ENCODE measurements at regions not wholly inside any gene's neighbourhood (a gene's known extent, or its start where the extent isn't known, plus 50 kb on each side); places are given as distances from the start of the nearest gene placed in this dataset.

DNA sequence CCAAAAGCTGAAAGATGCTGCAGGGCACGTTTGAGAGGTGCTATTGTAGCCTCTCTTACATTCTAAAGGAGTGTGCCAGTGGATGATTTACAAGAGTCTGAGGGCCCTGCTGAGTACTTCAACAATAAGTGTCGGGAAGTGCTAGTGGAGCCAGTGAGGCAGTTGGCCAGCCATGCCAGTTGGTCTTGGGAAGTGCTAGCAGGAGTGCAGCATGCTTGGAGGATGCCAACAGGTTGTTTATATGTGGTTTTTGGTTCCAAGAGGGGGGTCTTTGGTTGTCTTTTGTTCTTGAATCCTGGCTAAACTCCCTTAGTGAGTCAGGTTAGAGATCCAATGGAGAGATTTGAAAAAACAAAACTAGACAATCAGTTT, 335.3 kb downstream of the PABPC4L start:
- no peaks in the 10 kb centered on the region for H3K27me3 Mint-ChIP-seq (ENCODE audit: unreplicated experiment)
- no peaks in the 10 kb centered on the region for H3K36me3 Mint-ChIP-seq (ENCODE audit: unreplicated experiment)
- peaks cover 4% of the 10 kb centered on the region for H3K4me1 Mint-ChIP-seq (ENCODE audit: unreplicated experiment)
- no peak for DNase-seq (ENCODE audit: extremely low spot score, unreplicated experiment)
- TF ChIP-seq CTCF (IDR thresholded peaks at IDR 0.05): no peak
- no peak overlapping the region for H3K4me3 Mint-ChIP-seq (ENCODE audit: unreplicated experiment)
- H3K27ac Mint-ChIP-seq (ENCODE audit: unreplicated experiment): no peak overlapping the region
- no peaks in the 10 kb centered on the region for H3K9me3 Mint-ChIP-seq (ENCODE audit: unreplicated experiment)

GRCh38 chr4:133865612-133866327, 335.8 kb downstream of the PABPC4L start:
- H3K27ac Mint-ChIP-seq (ENCODE audit: unreplicated experiment): no peak overlapping the region
- H3K9me3 Mint-ChIP-seq (ENCODE audit: unreplicated experiment): no peaks in the 10 kb centered on the region
- no peaks in the 10 kb centered on the region for H3K27me3 Mint-ChIP-seq (ENCODE audit: unreplicated experiment)
- H3K4me1 Mint-ChIP-seq (ENCODE audit: unreplicated experiment): peaks cover 4% of the 10 kb centered on the region
- no peak overlapping the region for H3K4me3 Mint-ChIP-seq (ENCODE audit: unreplicated experiment)
- no peak for DNase-seq (ENCODE audit: extremely low spot score, unreplicated experiment)
- H3K36me3 Mint-ChIP-seq (ENCODE audit: unreplicated experiment): no peaks in the 10 kb centered on the region
- no peak for TF ChIP-seq CTCF (IDR thresholded peaks at IDR 0.05)

GRCh38 chr4:133863153-133863552, 338.4 kb downstream of the PABPC4L start:
- Mint-ChIP-seq H3K4me1 (ENCODE audit: unreplicated experiment) (peaks cover 4% of the 10 kb centered on the region), H3K27me3 (ENCODE audit: unreplicated experiment) (no peaks in the 10 kb centered on the region), H3K4me3 (ENCODE audit: unreplicated experiment) (no peak overlapping the region), H3K27ac (ENCODE audit: unreplicated experiment) (no peak overlapping the region), H3K36me3 (ENCODE audit: unreplicated experiment) (no peaks in the 10 kb centered on the region), H3K9me3 (ENCODE audit: unreplicated experiment) (no peaks in the 10 kb centered on the region)
- no peak for TF ChIP-seq CTCF (IDR thresholded peaks at IDR 0.05)
- no peak for DNase-seq (ENCODE audit: extremely low spot score, unreplicated experiment)

- H3K36me3 Mint-ChIP-seq (ENCODE audit: unreplicated experiment): no peaks in the 10 kb centered on the region
- H3K27ac Mint-ChIP-seq (ENCODE audit: unreplicated experiment): no peak overlapping the region
- H3K27me3 Mint-ChIP-seq (ENCODE audit: unreplicated experiment): no peaks in the 10 kb centered on the region
- H3K4me1 Mint-ChIP-seq (ENCODE audit: unreplicated experiment): no peaks in the 10 kb centered on the region
- H3K9me3 Mint-ChIP-seq (ENCODE audit: unreplicated experiment): no peaks in the 10 kb centered on the region
- H3K4me3 Mint-ChIP-seq (ENCODE audit: unreplicated experiment): no peak overlapping the region
- DNase-seq (ENCODE audit: extremely low spot score, unreplicated experiment): no peak
- TF ChIP-seq CTCF (IDR thresholded peaks at IDR 0.05): no peak
Measured at GRCh38 chr4:133856731-133857355, 344.7 kb downstream of the PABPC4L start.

- Mint-ChIP-seq H3K4me3 (ENCODE audit: unreplicated experiment) (no peak overlapping the region), H3K9me3 (ENCODE audit: unreplicated experiment) (no peaks in the 10 kb centered on the region), H3K36me3 (ENCODE audit: unreplicated experiment) (no peaks in the 10 kb centered on the region), H3K4me1 (ENCODE audit: unreplicated experiment) (no peaks in the 10 kb centered on the region), H3K27ac (ENCODE audit: unreplicated experiment) (no peak overlapping the region), H3K27me3 (ENCODE audit: unreplicated experiment) (no peaks in the 10 kb centered on the region)
- no peak for TF ChIP-seq CTCF (IDR thresholded peaks at IDR 0.05)
- DNase-seq (ENCODE audit: extremely low spot score, unreplicated experiment): no peak
Measured at GRCh38 chr4:133855001-133855400, 346.6 kb downstream of the PABPC4L start.

All from osteocyte (in vitro differentiated cells).